Endodermal cell (in vitro differentiated cells): ENCODE measurements at regions not wholly inside any gene's neighbourhood (a gene's known extent, or its start where the extent isn't known, plus 50 kb on each side); places are given as distances from the start of the nearest gene placed in this dataset.

ENCODE experiments used
- DNase-seq: peaks from one replicate; pipeline ENCODE4 v3.0.0-alpha.2; 2017
- H3K27ac ChIP-seq: 2 replicates; pipeline ENCODE4 v1.5.1; 2013; ENCODE audit warnings: mild to moderate bottlenecking, low read depth, low read length, moderate library complexity
- H3K27me3 ChIP-seq: 2 replicates; pipeline ENCODE4 v1.6.1; 2013; ENCODE audit warnings: mild to moderate bottlenecking, low read length, moderate library complexity; ENCODE audit not compliant: insufficient read depth, control insufficient read depth, poor library complexity, severe bottlenecking
- H3K36me3 ChIP-seq: 2 replicates; pipeline ENCODE4 v1.7.0; 2013; ENCODE audit warnings: mild to moderate bottlenecking, low read length, moderate library complexity; ENCODE audit not compliant: control insufficient read depth, insufficient read depth
- H3K4me1 ChIP-seq: one replicate; pipeline ENCODE4 v1.7.0; 2013; ENCODE audit warnings: low read length; ENCODE audit not compliant: control insufficient read depth, insufficient read depth
- H3K4me3 ChIP-seq: 2 replicates; pipeline ENCODE4 v1.5.1; 2013; ENCODE audit warnings: mild to moderate bottlenecking, low read length, moderate library complexity
- H3K9ac ChIP-seq: 2 replicates; pipeline ENCODE4 v1.6.1; 2013; ENCODE audit warnings: mild to moderate bottlenecking, low read length, moderate library complexity; ENCODE audit not compliant: poor library complexity, severe bottlenecking; ENCODE audit errors: extremely low read depth
- H3K9me3 ChIP-seq: 2 replicates; pipeline ENCODE4 v1.6.1; 2013; ENCODE audit warnings: mild to moderate bottlenecking, low read length, moderate library complexity; ENCODE audit not compliant: control insufficient read depth
- H3K27ac Mint-ChIP-seq: 2 replicates; pipeline ENCODE4 v1.8.0; 2020; ENCODE audit warnings: mixed read lengths
- H3K27me3 Mint-ChIP-seq: 2 replicates; pipeline ENCODE4 v1.8.0; 2021; ENCODE audit warnings: mild to moderate bottlenecking, mixed read lengths; ENCODE audit not compliant: insufficient read depth
- H3K36me3 Mint-ChIP-seq: 2 replicates; pipeline ENCODE4 v1.8.0; 2020; ENCODE audit warnings: low read depth, mixed read lengths
- H3K4me1 Mint-ChIP-seq: 2 replicates; pipeline ENCODE4 v1.8.0; 2020; ENCODE audit warnings: mixed read lengths
- H3K4me3 Mint-ChIP-seq: 2 replicates; pipeline ENCODE4 v1.8.0; 2020; ENCODE audit warnings: mild to moderate bottlenecking, moderate library complexity, mixed read lengths
- H3K9me3 Mint-ChIP-seq: 2 replicates; pipeline ENCODE4 v1.8.0; 2020; ENCODE audit warnings: mild to moderate bottlenecking, mixed read lengths
- CTCF ChIP-seq: fragments of 200-600 bp; sonication (generic); conservative IDR thresholded peaks from 2 replicates; pipeline ENCODE4 v1.5.0; 2021; ENCODE audit warnings: antibody characterized with exemption, mild to moderate bottlenecking
- WGBS, 2 experiments: methylation state at CpG; one replicate each; pipeline versions ENCODE4 v1.1.5 to v1.1.7; 2013; ENCODE audit warnings: missing lambda C conversion rate in 2 of 2, mixed read lengths in 1 of 2; ENCODE audit not compliant: insufficient coverage in 1 of 2, insufficient read length in 1 of 2; 5-methylcytosine and 5-hydroxymethylcytosine counted together

GRCh38 chr2:144242311-144242710 lies 277.6 kb downstream of the ZEB2 start:
- H3K4me3 Mint-ChIP-seq: no peak overlapping the region
- no peak overlapping the region for H3K27ac Mint-ChIP-seq
- no peaks in the 10 kb centered on the region for H3K27me3 Mint-ChIP-seq

GRCh38 chr2:144241801-144242200 lies 278.1 kb downstream of the ZEB2 start:
- WGBS, 2 experiments: 100% methylated on average over 1 of the region's 1 CpG; no CpG with 5 or more reads in 1 of the 2 experiments
- no peak for DNase-seq
- Histone ChIP-seq H3K4me3 (no peak overlapping the region), H3K9me3 (no peaks in the 10 kb centered on the region), H3K36me3 (no peaks in the 10 kb centered on the region), H3K27me3 (no peaks in the 10 kb centered on the region), H3K27ac (no peak overlapping the region), H3K4me1 (no peaks in the 10 kb centered on the region), H3K9ac (no peak overlapping the region)
- H3K27ac Mint-ChIP-seq: no peak overlapping the region
- H3K4me3 Mint-ChIP-seq: no peak overlapping the region
- peaks cover 2% of the 10 kb centered on the region for H3K36me3 Mint-ChIP-seq
- TF ChIP-seq CTCF: no peak
- H3K9me3 Mint-ChIP-seq: no peaks in the 10 kb centered on the region
- no peaks in the 10 kb centered on the region for H3K27me3 Mint-ChIP-seq
- peaks cover 16% of the 10 kb centered on the region for H3K4me1 Mint-ChIP-seq

More at GRCh38 chr2:144242311-144242710, 277.6 kb downstream of the ZEB2 start:
- WGBS, 2 experiments: 80 to 92% methylated on average over 2 to 3 of the region's 3 CpGs
- Histone ChIP-seq H3K36me3 (no peaks in the 10 kb centered on the region), H3K4me1 (no peaks in the 10 kb centered on the region), H3K4me3 (no peak overlapping the region), H3K27me3 (no peaks in the 10 kb centered on the region), H3K9ac (no peak overlapping the region), H3K27ac (no peak overlapping the region), H3K9me3 (no peaks in the 10 kb centered on the region)
- no peak for DNase-seq
- Mint-ChIP-seq H3K9me3 (no peaks in the 10 kb centered on the region), H3K36me3 (peaks cover 2% of the 10 kb centered on the region), H3K4me1 (peaks cover 16% of the 10 kb centered on the region)
- no peak for TF ChIP-seq CTCF

GRCh38 chr2:144240656-144241339 lies 279.1 kb downstream of the ZEB2 start:
- Histone ChIP-seq H3K4me3 (no peak overlapping the region), H3K4me1 (no peaks in the 10 kb centered on the region), H3K27ac (no peak overlapping the region), H3K36me3 (no peaks in the 10 kb centered on the region), H3K9me3 (no peaks in the 10 kb centered on the region), H3K27me3 (no peaks in the 10 kb centered on the region), H3K9ac (no peak overlapping the region)
- Mint-ChIP-seq H3K4me1 (peaks cover 16% of the 10 kb centered on the region), H3K9me3 (no peaks in the 10 kb centered on the region), H3K36me3 (no peaks in the 10 kb centered on the region), H3K27me3 (no peaks in the 10 kb centered on the region), H3K4me3 (no peak overlapping the region), H3K27ac (no peak overlapping the region)
- no peak for DNase-seq
- 49 to 50% methylated on average over 2 to 3 of the region's 3 CpGs for WGBS, 2 experiments
- no peak for TF ChIP-seq CTCF
